NCI-H2227 (cell line): ENCODE measurements at regions not wholly inside any gene's neighbourhood (a gene's known extent, or its start where the extent isn't known, plus 50 kb on each side); places are given as distances from the start of the nearest gene placed in this dataset.
"Not testable (repeated sequence)": the region's sequence is repeated elsewhere in the genome, so short reads cannot be mapped to it uniquely, and the experiment has no call there.

Source experiments
- DNase-seq: peaks from one replicate; lab custom pipeline; 2025; ENCODE audit not compliant: unreplicated experiment; lab: John Stamatoyannopoulos, UW

DNA sequence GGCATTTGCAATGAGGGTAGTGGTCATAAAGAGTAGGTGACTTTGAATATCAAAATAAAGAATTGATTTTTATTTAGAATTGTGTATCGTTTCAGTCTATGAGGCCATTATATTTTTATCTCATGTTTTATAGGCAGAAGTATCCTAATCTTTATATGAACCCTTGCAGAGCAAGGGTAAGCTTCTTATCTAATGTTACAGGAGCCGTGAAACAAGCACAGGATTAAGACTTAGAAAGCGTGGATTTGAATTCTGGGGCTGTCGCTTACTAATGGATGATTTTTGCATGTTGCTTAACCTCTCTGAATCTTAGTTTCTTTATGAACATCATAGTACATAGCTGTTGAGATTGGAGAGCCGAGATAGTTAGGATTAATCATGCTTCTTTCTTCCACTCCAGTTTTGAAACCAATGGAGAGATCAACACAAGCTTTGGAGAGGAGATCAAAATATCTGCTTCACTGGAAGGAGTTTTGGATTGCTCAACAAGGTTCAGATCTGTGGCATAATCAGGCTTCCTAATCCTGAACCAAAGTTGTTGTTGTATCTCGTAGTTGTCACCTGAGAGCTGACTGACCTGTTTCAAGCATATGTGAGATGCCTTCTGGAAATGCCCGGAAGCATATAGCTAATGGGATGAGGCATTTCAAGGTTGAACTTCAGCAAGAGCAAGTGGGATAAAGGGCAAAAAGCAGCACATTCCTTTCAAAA is 166.9 kb upstream of the GK2 start:
- no peak for DNase-seq

DNA sequence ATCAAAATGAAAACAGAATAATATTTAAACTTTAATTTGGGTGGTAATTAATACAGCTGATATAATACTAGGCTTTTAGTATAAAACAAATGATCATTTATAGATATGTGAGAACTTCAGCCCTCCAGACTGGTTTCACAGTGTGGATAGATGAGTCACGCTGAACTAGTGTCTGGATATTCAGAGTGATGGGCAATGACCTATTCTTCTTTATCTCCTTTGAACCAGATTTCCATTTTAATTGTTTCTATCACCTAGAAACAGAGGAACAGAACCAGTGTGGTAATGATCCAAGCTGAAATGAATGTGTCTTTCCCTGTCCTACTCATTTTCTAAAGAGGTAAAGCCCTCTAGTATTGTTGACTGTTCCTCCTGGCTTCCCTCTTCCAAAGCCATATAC is 155.2 kb upstream of the GK2 start:
- no peak for DNase-seq

DNA sequence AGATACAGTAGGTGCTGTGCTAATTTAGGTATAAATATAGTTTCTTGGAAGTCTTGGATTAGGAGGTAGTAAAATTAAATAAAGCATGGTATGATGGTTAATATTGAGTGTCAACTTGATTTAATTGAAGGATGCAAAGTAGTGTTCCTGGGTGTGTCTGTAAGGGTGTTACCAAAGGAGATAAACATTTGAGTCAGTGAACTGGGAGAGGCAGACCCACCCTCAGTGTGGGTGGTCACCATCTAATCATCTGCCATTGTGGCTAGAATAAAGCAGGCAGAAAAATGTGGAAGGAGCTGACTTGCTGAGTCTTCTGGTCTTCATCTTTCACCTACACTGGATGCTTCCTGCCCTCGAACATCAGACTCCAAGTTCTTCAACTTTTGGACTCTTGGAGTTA is 153.7 kb upstream of the GK2 start:
- no peak for DNase-seq

DNA sequence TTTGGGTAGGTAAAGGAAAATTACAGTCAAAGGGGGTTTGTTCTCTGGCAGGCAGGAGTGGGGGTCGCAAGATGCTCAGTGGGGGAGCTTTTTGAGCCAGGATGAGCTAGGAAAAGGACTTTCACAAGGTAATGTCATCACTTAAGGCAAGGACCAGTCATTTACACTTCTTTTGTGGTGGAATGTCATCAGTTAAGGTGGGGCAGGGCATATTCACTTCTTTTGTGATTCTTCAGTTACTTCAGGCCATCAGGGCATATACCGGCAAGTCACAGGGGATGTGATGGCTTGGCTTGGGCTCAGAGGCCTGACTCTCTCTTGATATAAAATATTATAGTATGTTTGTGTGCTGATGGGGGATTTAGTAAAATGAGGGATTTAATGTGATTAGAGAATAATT is 151.4 kb upstream of the GK2 start:
- DNase-seq = not testable (repeated sequence)

DNA sequence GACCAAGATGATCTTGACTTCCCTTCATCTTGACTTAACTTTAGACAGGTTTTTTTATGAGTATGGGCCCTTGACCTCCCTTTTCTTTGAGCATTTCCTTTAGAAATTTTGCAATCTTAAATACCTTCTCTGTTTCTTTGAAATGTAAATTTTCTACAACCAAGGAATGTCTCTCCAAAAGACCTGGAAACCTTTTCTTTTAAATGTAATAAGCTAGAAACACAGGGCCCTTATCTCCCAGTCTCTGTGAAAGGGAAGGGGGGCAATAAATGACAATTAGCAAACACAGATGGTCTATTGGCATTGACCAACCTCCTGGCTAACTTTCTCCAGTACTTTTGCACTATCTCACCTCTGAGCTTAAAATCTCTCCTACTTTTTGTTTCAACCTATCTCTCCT is 144.3 kb upstream of the GK2 start:
- DNase-seq = no peak

DNA sequence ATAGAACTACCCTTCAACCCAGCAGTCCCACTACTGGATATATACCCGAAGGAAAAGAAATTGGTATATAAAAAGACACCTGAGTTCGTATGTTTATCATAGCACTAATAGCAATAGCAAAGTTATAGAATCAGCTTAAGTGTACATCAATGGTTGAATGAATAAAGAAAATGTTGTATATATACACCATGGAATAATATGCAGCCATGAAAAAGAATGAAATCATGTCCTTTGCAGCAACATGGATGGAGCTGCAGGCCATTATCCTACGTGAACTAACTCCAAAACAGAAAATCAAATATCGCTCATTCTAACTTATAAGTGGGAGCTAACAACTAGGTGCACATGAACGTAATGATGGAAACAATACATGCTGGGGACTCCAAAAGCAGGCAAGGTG is 143.5 kb upstream of the GK2 start:
- no peak for DNase-seq

DNA sequence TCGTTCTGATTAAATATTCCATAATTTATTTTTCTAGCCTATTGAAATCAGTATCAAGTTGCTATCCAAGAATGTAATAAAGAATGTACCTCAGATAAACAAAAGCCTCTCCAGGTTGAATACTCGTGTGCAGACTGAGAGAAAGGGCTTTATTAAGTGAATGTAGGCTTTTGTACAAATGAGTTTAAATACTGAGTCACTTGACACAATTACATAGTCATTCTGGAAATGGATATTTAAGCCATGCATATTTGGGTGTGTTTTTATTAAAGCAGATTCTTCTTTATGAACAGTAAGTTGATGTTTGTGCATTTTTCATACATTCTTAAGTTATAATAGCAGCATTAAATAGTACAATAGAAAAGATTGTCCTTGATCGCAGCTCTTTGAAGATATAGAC is 139.8 kb upstream of the GK2 start:
- DNase-seq = no peak

DNA sequence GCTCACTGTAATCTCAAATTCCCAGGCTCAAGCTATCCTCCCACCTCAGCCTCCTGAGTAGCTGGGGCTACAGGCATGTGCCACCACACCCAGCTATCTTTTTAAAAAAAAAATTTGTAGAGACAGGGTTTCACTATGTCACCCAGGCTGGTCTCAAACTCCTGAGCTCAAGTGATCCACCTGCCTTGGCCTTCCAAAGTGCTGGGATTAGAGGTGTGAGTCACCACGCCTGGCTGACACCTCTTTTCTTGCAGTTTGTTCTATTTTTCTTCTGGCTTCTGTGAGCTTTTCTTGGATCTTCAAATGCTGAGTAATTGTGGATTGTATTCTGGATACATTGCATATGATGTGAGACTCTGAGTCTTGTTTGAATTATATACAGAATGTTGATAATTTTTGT is 137.3 kb upstream of the GK2 start:
- not testable (repeated sequence) for DNase-seq

DNA sequence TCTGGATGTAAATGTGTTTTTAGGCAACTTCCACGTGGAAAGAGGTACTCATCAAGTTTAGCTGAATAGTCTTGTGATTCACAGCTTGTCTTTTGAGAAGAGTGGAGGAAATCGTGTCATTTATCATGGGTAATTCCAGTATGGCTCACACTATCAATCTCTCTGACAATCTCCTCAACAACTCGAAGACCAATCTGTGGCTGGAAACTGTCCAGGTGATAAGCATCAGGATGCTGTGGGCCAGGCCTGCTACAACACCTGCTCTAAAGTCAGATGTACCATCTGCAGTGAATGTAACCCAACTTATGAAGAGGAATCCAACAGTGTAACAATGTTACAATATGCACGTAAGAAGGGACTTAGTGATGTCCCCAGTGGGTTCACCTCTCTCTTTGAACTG is 132.1 kb upstream of the GK2 start:
- no peak for DNase-seq

DNA sequence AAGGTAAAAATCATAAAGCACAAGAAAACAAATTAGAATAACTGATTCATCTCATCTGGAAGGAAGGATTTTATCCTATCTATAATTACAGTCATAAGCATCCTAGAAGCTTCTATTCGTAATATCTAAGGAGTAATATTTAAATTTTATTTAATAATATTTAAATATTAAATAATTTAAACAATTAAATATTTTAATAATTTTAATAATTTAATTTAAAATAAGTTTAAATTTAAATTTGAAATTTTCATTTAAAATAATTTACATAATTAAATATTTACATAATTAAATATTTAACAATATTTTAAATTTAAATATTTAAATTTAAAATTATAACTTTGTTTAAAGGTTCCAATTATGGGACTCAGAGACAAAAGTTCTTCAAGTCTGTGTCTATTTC is 127.5 kb upstream of the GK2 start:
- no peak for DNase-seq

DNA sequence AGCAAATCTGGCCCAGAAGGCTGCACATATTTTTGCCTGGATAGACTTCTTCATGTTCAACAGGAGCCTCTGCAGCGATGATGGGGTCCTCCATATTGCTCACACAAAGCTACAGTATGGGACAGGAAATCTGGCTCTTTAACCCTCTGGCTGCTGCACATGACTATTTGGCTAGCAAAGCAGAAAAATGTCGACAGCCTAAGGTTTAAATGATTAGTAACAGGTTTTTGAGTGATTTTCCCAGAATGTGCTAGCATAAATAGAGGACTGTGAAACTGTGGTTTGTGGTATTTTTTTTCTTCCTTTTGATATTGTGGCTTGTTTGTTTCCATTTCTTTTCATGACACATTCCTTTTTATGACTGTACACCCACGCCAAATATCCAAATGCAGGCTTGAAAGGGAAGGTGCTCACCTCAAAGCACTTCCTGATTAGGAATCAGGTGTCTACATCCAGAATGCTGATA is 120.2 kb upstream of the GK2 start:
- DNase-seq = no peak

DNA sequence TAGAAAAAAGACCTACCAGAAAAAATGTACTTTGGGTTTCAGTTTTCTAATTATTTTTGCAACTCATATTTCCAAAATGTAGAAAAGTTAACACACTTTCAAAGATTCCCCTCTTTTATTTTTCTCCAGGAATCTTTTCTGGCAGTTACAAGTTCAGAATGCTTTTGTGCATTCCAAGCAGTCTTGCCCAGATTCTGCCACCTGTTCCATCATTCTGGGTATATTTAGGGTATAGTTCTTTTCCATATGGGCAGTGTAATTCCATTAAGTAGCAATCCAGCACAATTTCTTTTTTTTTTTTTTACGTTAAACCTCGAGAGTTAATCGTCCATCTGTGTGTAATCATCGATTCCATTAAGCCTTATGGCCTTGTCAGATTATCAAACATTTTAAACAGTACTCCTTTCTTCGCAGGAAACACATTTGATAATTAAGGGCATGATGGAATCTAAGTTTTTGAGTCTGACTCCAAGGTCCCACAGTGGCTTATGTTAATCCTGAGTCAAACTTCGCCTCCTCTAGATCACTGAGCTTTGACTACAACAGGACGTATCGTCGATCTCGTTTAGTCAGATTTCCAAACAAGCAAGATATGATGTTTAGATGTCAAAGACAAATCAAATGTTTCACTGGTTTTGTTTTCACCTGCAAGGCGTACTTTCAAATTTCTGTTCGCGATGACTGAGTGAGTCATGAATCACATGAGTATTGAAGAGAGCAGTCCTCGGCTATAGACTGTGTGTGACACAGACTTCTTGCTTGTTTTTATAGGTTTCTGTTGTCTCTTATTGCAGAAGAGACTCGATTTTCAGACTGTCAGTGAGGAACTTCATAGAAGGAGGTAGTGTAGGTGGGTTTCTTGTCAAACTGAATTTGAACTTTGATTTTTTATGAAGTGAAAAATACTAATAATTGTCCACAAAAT is 118.9 kb upstream of the GK2 start:
- DNase-seq = no peak

DNA sequence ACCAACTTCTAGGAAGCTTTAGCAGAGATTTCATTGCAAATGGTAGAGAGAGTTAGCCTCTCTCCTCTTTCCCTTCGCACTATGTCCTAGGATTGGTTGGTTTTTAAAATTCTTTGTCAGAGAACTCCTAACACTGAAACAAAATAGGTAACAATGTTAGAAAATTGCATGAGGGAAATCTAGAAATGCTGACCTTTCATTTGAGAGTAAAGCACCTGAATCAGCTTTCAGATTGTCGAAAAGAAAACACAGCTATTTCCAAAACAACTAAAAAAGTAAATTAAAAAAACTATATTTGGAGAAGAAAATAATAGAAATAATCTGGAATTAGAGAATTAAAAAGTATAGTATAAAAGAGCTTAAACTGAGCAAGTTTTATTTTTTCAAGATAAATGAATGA is 108.1 kb upstream of the GK2 start:
- DNase-seq = no peak

DNA sequence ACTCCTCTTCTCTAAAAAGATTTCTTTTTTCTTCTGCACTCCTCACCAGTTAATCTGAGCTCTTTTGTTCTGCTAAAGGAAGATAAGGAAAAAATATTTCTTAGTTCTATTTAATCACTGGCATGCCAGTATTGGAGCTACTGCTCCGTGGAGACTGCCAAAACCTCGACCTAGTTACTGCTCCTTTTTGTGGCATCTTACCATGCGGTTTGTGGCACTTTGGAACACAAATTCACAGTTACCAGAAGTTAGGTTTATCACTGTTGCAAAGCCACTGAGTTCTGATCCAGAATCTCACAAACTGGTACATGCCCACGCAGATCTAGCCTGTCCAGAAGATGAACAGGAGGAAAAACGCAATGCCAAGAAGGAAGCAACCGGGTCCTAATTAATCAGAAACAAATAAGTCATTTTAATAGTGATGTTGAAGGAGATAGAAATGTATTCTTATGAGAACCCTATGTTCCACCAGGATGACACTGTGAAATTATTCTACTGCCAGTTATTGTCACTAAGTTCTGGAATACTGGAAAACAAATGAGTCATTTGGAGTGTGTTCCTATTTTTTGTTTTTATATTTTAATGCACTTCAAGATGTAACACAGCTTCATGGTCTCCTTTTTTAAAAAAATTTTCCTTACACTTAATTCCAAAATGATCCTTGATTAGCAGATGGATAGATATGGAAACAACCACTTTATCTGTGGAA is 106.7 kb upstream of the GK2 start:
- no peak for DNase-seq

DNA sequence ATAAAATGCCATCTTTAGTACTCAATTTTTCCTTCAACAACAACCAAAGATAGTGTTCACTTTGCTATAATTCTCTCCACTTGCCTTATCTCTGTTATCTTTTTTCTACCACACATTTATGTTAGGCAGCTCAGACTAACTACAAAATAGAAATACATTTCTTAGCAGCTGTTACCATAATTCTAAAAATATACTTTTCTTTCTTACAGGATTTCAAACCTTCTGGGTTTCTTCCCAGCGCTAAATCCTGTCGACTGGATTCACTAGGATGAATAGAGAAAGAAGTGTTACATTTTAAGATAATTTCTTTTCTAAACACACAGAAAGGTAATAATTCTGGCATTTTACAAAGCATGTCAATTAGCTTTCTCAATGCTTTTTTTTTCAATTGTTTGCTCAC is 105.5 kb upstream of the GK2 start:
- no peak for DNase-seq

DNA sequence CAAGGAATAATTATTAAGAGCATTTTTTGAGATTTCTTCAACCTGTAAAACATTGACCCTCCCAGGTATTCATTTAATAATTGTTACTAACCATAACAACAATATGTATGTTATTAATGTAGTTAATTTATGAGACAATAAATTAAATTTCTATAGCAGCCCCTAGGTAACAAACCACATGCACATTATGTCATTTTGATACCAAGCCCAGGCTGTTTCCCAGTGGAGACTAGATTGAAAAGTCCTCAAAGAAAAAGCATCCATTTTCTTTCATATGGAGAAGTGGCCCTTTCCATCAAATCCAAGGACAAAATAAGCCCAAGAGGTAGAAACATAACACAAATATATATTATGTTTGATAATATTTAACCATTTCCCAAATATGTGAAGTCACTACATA is 104.3 kb upstream of the GK2 start:
- DNase-seq = no peak

DNA sequence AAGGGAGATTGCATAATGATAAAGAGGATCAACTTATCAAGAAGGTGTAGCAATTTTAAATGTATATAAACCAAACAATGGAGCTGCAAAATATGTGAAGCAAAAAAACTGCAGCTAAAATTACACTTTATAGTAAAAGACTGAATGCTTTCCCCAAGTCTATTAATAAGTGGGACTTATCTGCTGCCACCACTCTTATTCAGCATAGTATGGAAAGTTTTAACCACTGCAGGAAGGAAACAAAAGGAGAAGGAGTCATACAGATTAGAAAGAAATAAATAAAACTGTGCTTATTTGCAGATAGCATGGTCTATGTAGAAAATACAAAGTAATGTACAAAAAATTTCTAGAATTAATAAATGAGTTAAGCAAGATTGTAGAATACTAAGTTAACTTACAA is 94.1 kb upstream of the GK2 start:
- no peak for DNase-seq

DNA sequence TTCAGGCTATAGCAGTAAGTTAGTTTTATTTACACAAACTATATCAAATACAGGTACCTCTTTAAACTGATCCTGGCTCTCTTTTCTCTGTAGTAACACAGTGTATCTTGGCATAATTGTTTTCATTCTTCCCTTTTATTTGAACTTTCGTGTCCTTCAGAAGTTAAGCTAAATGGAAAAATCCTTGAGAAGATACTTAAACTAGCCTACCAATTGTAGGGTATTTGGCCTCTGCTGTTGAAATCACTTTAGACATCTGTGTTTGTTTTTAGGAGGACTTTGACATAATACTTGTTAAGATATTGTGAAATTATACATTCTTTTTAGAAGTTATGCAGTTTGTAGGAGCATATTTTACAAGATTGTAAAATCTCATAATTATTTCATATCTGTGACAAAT is 90.3 kb upstream of the GK2 start:
- DNase-seq = no peak

DNA sequence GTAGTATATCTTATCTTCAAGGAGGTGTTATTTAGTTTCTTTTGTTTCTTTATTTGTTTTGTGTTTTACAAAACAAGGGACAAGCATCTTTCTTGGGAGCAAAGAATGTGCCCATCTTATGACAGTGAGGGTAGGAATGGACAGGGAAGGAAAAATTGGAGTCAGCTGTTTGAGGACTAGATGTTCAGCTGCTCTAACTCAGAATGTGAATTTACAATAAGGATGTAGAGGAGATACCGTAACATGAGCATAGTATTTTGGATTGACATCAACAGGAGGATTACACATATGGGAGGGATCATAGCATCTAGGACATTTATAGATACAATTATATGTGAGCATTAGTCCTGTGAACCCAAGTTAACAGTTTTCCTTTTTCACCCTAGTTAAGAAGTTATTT is 89.0 kb upstream of the GK2 start:
- DNase-seq = no peak

DNA sequence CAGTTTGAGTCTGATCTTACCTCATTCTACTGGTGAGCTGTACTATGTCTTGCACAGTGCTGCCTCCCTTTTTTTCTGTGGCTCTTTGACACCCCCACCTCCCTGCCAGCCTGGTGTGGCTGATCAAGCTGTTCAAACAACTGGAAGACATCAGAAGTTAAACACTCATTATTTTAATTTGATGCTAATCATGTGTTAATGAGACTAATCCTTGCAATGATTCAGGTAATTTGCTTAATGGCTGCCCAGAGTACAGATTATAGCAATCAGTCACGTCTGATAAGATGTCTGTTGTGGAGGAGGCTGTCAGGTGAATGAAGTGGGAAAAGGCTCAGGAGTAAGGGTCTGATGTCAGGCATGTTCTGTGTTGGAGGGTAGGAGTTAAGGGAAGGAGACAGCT is 87.4 kb upstream of the GK2 start:
- DNase-seq = no peak

DNA sequence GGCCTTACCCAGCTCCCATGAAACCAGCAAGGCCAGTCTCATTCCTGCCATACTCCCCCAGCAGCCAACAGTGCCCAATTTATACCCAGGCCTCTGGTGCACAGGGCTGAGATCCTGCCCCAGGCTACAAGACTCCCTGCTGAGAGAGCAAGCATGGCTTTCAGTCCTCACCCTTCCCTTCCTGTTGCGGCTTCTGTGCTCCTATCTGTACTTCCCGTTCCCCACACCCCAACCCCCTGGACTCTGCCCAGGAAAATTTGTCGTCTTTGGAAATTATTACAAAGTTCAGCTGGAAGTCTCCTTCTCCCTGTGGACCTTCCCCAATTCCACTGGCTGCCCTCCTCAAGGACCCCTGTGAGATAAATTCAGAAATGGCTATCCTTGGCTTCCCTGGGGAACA is 84.1 kb upstream of the GK2 start:
- DNase-seq = no peak

DNA sequence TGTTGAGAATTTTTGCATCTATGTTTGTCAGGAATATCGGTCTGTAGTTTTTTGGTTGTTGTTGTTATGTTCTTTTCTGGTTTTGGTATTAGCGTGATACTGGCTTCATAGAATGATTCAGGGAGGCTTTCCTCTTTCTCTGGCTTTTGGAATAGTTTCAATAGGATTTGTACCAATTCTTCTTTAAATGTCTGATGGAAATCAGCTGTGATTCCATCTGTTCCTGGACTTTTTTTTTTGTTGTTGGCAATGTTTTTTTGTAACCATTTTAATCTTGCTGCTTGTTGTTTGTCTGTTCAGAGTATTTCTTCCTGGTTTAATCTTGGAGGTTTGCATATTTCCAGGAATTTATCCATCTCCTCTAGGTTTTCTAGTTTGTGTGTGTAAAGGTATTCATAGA is 81.5 kb upstream of the GK2 start:
- DNase-seq = no peak
